HFFc6 (cell line): ENCODE measurements at regions not wholly inside any gene's neighbourhood (a gene's known extent, or its start where the extent isn't known, plus 50 kb on each side); places are given as distances from the start of the nearest gene placed in this dataset.

ENCODE experiments used
- DNase-seq: peaks from one replicate; pipeline ENCODE4 v3.0.0-alpha.2; 2018
- H3K27ac Mint-ChIP-seq: 2 replicates; pipeline ENCODE4 v1.8.0; 2020; ENCODE audit warnings: mild to moderate bottlenecking, mixed read lengths
- H3K27me3 Mint-ChIP-seq: 2 replicates; pipeline ENCODE4 v1.8.0; 2021; ENCODE audit warnings: mild to moderate bottlenecking, moderate library complexity, mixed read lengths; ENCODE audit not compliant: insufficient read depth
- H3K36me3 Mint-ChIP-seq: 2 replicates; pipeline ENCODE4 v1.8.0; 2021; ENCODE audit warnings: low read depth, mixed read lengths
- H3K4me1 Mint-ChIP-seq: 2 replicates; pipeline ENCODE4 v1.8.0; 2020; ENCODE audit warnings: low read depth, mixed read lengths
- H3K4me3 Mint-ChIP-seq: 2 replicates; pipeline ENCODE4 v1.8.0; 2020; ENCODE audit warnings: mild to moderate bottlenecking, moderate library complexity, mixed read lengths
- H3K9me3 Mint-ChIP-seq: 2 replicates; pipeline ENCODE4 v1.8.0; 2020; ENCODE audit warnings: mild to moderate bottlenecking, mixed read lengths
- TF ChIP-seq, protein P1 (sequence below): fragments of 200-600 bp; sonication (generic); IDR thresholded peaks from 2 replicates; pipeline ENCODE4 v1.5.0; 2021; ENCODE audit warnings: antibody characterized with exemption, mild to moderate bottlenecking

DNA sequence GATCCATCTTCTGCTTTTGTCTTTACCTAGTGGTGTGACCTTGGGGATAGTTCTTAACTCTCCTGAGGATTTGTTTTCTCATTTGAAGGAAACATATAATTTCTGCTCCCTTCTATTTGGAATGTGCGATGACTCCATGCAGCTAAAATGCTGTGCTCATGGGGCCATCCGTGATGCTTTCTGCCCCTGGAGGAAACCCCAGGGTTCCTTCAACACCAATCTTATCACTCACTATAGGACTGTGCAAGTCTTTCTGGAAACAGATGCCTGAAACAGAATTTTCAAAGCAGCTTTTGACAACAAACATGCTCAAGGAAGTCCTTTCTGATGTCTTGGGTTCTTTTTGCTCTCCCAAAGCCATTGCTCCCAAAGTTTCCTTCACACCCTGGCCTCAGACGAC is 128.8 kb upstream of the GGTLC1 start:
- Mint-ChIP-seq H3K27ac (no peak overlapping the region), H3K36me3 (no peaks in the 10 kb centered on the region), H3K27me3 (peaks cover 18% of the 10 kb centered on the region), H3K4me3 (no peak overlapping the region), H3K4me1 (no peaks in the 10 kb centered on the region; the same call in 1 of the 2 replicates), H3K9me3 (peaks cover 8% of the 10 kb centered on the region; the same call in 1 of the 2 replicates)
- TF ChIP-seq, protein P1, sequence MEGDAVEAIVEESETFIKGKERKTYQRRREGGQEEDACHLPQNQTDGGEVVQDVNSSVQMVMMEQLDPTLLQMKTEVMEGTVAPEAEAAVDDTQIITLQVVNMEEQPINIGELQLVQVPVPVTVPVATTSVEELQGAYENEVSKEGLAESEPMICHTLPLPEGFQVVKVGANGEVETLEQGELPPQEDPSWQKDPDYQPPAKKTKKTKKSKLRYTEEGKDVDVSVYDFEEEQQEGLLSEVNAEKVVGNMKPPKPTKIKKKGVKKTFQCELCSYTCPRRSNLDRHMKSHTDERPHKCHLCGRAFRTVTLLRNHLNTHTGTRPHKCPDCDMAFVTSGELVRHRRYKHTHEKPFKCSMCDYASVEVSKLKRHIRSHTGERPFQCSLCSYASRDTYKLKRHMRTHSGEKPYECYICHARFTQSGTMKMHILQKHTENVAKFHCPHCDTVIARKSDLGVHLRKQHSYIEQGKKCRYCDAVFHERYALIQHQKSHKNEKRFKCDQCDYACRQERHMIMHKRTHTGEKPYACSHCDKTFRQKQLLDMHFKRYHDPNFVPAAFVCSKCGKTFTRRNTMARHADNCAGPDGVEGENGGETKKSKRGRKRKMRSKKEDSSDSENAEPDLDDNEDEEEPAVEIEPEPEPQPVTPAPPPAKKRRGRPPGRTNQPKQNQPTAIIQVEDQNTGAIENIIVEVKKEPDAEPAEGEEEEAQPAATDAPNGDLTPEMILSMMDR, result no peak
- DNase-seq, result no peak

DNA sequence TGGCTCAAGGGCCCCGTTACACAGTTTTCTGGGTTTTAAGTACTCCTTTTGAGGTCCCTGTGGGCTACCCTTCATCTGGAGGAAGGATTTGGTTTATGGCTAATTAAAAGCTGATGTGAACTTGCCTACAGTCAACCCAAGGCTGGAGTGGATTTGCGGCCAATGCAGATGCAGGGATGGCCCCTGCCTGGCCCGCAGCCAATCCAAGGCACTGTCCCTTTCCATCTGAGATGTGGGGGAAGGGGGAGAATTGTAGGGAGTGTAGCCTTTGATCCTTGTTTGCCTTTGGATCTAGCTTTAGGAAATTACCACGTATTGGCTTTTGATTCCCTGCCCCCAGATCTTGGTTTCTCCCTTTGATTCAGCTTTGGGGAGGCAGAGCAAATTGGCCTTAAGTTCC is 128.0 kb upstream of the GGTLC1 start:
- H3K4me1 Mint-ChIP-seq, result no peaks in the 10 kb centered on the region; the same call in 1 of the 2 replicates
- H3K27me3 Mint-ChIP-seq, result peaks cover 18% of the 10 kb centered on the region
- H3K36me3 Mint-ChIP-seq, result no peaks in the 10 kb centered on the region
- DNase-seq, result no peak
- TF ChIP-seq, protein P1, result no peak
- H3K4me3 Mint-ChIP-seq, result no peak overlapping the region
- H3K9me3 Mint-ChIP-seq, result peaks cover 8% of the 10 kb centered on the region; the same call in 1 of the 2 replicates
- no peak overlapping the region for H3K27ac Mint-ChIP-seq

DNA sequence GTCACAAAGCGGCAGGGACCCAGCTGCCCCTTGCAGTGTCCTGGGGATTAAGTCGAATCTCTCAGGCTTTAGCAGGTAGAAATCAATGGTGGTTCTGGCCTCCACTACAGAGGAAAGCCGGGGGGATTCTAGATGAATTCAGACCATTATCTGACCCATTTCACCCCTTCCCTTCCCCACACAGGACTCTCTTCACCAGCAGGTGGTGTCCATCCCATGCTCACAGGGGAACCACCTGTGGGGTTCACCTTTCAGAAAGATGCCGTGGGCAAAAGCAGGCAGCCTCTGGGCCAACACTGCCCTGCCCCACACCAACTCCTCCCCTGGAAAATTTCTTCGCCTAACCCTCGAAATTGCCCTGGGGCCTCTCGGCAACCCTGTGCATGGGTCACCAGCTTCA is 123.8 kb upstream of the GGTLC1 start:
- Mint-ChIP-seq H3K27ac (no peak overlapping the region), H3K4me3 (no peak overlapping the region), H3K27me3 (peaks cover 6% of the 10 kb centered on the region), H3K4me1 (no peaks in the 10 kb centered on the region; the same call in 1 of the 2 replicates), H3K36me3 (no peaks in the 10 kb centered on the region), H3K9me3 (no peaks in the 10 kb centered on the region)
- no peak for DNase-seq
- TF ChIP-seq, protein P1, result no peak

DNA sequence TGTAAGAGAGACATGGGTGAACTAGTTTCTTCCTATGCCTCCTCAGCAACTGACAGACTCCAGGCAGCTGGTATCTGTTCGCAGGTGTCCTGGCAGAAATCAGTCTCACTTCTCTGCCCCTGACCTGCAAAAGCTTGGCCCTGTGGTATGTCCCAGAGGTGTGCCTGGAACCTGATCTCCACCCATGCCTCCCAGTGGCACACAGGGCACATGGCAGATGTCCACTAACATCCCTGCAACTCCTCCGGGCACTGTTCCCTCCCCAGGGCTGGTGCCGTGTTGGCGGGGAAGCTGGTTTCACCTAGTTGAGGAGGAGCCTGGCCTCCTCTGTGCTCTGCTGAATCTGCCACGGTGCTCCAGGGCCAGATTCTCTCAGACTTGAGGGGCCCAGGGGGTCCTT is 123.3 kb upstream of the GGTLC1 start:
- H3K27ac Mint-ChIP-seq, result no peak overlapping the region
- no peaks in the 10 kb centered on the region for H3K9me3 Mint-ChIP-seq
- no peaks in the 10 kb centered on the region for H3K36me3 Mint-ChIP-seq
- H3K4me3 Mint-ChIP-seq, result no peak overlapping the region
- peaks cover 4% of the 10 kb centered on the region for H3K27me3 Mint-ChIP-seq
- TF ChIP-seq, protein P1, result no peak
- DNase-seq, result no peak
- H3K4me1 Mint-ChIP-seq, result no peaks in the 10 kb centered on the region

DNA sequence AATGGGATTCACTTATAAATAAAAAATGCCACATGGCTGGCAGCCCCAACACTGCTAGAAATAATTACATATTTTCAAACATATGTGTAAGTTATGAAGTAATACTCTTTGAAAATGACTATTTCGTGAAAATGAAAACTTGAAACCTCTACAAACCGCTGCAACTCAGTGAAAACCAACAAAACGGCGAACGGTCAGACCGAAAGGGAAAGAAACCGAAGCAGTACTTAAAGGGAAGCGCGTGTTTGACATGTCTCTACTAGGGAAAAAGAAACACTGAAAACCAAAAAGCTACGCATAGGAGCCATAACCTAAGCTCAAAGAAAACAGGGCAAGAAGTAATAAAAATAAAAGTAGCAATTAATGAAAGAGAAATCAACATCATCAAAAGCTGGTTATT is 121.0 kb upstream of the GGTLC1 start:
- no peak overlapping the region for H3K4me3 Mint-ChIP-seq
- DNase-seq, result no peak
- TF ChIP-seq, protein P1, result no peak
- H3K36me3 Mint-ChIP-seq, result no peaks in the 10 kb centered on the region
- H3K27me3 Mint-ChIP-seq, result peaks cover 3% of the 10 kb centered on the region
- no peaks in the 10 kb centered on the region for H3K9me3 Mint-ChIP-seq
- H3K27ac Mint-ChIP-seq, result no peak overlapping the region
- H3K4me1 Mint-ChIP-seq, result peaks cover 7% of the 10 kb centered on the region; the same call in 1 of the 2 replicates

DNA sequence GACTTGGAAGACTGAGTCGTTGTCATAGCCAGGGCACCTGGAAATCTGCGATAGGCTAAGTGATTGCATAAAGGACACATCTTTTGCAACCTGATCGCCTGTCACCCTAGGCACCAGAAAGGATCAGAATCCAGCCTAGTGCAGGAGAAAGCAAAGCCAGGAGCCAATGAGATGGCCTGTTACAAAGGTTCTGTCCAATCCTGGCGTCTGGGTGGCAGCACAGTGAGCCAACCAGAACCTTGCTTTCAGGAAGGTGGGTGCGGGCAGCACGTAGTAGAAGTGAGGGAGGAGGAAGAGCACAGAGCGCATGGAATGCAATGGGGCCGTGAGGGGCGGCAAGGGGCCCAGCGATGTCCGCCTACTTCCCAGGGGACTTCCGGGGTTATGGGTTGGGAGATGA is 120.4 kb upstream of the GGTLC1 start:
- DNase-seq, result no peak
- H3K27me3 Mint-ChIP-seq, result peaks cover 3% of the 10 kb centered on the region

More for the DNA sequence above, 120.4 kb upstream of the GGTLC1 start:
- Mint-ChIP-seq H3K36me3 (no peaks in the 10 kb centered on the region), H3K4me1 (peaks cover 7% of the 10 kb centered on the region; the same call in 1 of the 2 replicates), H3K27ac (no peak overlapping the region), H3K9me3 (no peaks in the 10 kb centered on the region), H3K4me3 (no peak overlapping the region)
- TF ChIP-seq, protein P1, result no peak
